ENCODE measurements at regions not wholly inside any gene's neighbourhood (a gene's known extent, or its start where the extent isn't known, plus 50 kb on each side); places are given as distances from the start of the nearest gene placed in this dataset.

DNA sequence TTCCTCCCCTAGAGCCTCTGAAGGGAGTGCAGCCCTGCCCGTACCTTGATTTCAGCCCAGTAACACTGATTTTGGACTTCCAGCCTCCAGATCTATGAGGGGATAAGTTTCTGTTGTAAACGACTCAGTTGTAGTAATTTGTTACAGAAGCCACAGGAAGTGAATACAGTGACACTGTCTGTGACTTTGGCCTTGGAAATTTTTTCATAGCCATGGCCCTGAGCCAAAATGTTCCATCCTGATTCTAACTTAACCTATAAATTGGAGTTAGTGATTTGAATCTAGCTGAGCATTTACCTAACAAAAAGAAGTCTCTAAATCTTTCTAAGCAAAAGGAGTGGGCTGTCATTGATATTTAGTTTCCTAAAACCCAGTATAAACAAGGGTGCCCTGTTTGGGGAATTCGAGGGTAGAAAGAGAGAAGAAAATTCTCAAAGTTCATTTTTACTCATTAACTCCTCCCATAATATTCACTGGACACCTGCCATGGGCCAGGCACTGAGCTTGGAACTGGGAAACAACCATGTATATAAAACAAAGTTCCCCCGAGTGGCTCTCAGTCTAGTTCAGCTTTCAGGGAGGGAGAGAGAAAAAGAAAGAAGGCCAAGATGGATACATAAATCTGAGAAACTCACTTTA lies 162.3 kb downstream of the SKIDA1 start:
- TF ChIP-seq, protein P1, sequence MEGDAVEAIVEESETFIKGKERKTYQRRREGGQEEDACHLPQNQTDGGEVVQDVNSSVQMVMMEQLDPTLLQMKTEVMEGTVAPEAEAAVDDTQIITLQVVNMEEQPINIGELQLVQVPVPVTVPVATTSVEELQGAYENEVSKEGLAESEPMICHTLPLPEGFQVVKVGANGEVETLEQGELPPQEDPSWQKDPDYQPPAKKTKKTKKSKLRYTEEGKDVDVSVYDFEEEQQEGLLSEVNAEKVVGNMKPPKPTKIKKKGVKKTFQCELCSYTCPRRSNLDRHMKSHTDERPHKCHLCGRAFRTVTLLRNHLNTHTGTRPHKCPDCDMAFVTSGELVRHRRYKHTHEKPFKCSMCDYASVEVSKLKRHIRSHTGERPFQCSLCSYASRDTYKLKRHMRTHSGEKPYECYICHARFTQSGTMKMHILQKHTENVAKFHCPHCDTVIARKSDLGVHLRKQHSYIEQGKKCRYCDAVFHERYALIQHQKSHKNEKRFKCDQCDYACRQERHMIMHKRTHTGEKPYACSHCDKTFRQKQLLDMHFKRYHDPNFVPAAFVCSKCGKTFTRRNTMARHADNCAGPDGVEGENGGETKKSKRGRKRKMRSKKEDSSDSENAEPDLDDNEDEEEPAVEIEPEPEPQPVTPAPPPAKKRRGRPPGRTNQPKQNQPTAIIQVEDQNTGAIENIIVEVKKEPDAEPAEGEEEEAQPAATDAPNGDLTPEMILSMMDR (IDR thresholded peaks at IDR 0.05) = no peak
- TF ChIP-seq POLR2AphosphoS5 (IDR thresholded peaks at IDR 0.05) (no peak), POLR2A (IDR thresholded peaks at IDR 0.05) (no peak)

All from breast epithelium (tissue), 3 donors.